ENCODE measurements at regions not wholly inside any gene's neighbourhood (a gene's known extent, or its start where the extent isn't known, plus 50 kb on each side); places are given as distances from the start of the nearest gene placed in this dataset.

- DNase-seq (ENCODE audit: low read depth, low spot score): no peak
These were observed 777.4 kb upstream of the TENM3 start for GRCh38 chr4:181465826-181466225.

- no peak for DNase-seq (ENCODE audit: low read depth, low spot score)
These were observed 774.8 kb upstream of the TENM3 start for GRCh38 chr4:181468451-181468850.

GRCh38 chr4:181470306-181470705 lies 772.9 kb upstream of the TENM3 start:
- no peak for DNase-seq (ENCODE audit: low read depth, low spot score)

GRCh38 chr4:181475359-181475758 lies 767.8 kb upstream of the TENM3 start:
- DNase-seq (ENCODE audit: low read depth, low spot score): no peak

GRCh38 chr4:181475781-181476507 lies 767.3 kb upstream of the TENM3 start:
- no peak for DNase-seq (ENCODE audit: low read depth, low spot score)

GRCh38 chr4:181476508-181476890 lies 766.7 kb upstream of the TENM3 start:
- no peak for DNase-seq (ENCODE audit: low read depth, low spot score)

GRCh38 chr4:181477591-181477990 lies 765.6 kb upstream of the TENM3 start:
- no peak for DNase-seq (ENCODE audit: low read depth, low spot score)

GRCh38 chr4:181478656-181479055 lies 764.5 kb upstream of the TENM3 start:
- DNase-seq (ENCODE audit: low read depth, low spot score): no peak

- no peak for DNase-seq (ENCODE audit: low read depth, low spot score)
These were observed 764.1 kb upstream of the TENM3 start for GRCh38 chr4:181479141-181479540.

GRCh38 chr4:181484396-181484795 lies 758.8 kb upstream of the TENM3 start:
- DNase-seq (ENCODE audit: low read depth, low spot score): no peak

GRCh38 chr4:181488926-181489325 lies 754.3 kb upstream of the TENM3 start:
- DNase-seq (ENCODE audit: low read depth, low spot score): no peak

- no peak for DNase-seq (ENCODE audit: low read depth, low spot score)
These were observed 745.1 kb upstream of the TENM3 start for GRCh38 chr4:181498148-181498547.

- DNase-seq (ENCODE audit: low read depth, low spot score): no peak
These were observed 740.6 kb upstream of the TENM3 start for GRCh38 chr4:181502611-181503010.

- no peak for DNase-seq (ENCODE audit: low read depth, low spot score)
These were observed 739.4 kb upstream of the TENM3 start for GRCh38 chr4:181503687-181504390.

GRCh38 chr4:181504924-181505323 lies 738.3 kb upstream of the TENM3 start:
- no peak for DNase-seq (ENCODE audit: low read depth, low spot score)

GRCh38 chr4:181507180-181507835 lies 735.9 kb upstream of the TENM3 start:
- no peak for DNase-seq (ENCODE audit: low read depth, low spot score)

GRCh38 chr4:181507938-181508337 lies 735.3 kb upstream of the TENM3 start:
- no peak for DNase-seq (ENCODE audit: low read depth, low spot score)

- DNase-seq (ENCODE audit: low read depth, low spot score): no peak
These were observed 734.6 kb upstream of the TENM3 start for GRCh38 chr4:181508601-181509000.

- DNase-seq (ENCODE audit: low read depth, low spot score): no peak
These were observed 734.1 kb upstream of the TENM3 start for GRCh38 chr4:181509073-181509472.

- DNase-seq (ENCODE audit: low read depth, low spot score): no peak
These were observed 725.7 kb upstream of the TENM3 start for GRCh38 chr4:181517491-181517890.

- no peak for DNase-seq (ENCODE audit: low read depth, low spot score)
These were observed 722.4 kb upstream of the TENM3 start for GRCh38 chr4:181520790-181521189.

- DNase-seq (ENCODE audit: low read depth, low spot score): no peak
These were observed 719.2 kb upstream of the TENM3 start for GRCh38 chr4:181523973-181524372.

- DNase-seq (ENCODE audit: low read depth, low spot score): no peak
These were observed 718.7 kb upstream of the TENM3 start for GRCh38 chr4:181524499-181524898.
